ENCODE measurements at regions not wholly inside any gene's neighbourhood (a gene's known extent, or its start where the extent isn't known, plus 50 kb on each side); places are given as distances from the start of the nearest gene placed in this dataset.

DNA sequence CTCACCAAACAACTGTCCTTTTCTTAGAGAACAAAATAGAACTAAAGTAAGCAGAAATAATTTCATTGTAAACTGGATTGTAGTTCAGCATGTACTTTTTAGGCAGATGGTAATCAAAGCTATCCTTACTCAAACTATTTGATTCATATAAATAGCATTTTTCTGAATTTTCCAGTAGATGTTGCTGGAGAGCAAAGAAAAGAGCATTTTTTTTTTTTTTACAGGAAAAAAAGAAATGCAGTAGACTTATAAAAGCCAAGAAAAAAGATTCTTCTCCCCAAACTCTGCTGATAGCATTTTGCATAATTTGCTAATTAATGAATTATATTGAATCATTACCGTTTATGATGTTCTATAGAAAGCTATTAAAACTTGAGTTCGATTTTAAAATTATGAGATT, 715.3 kb upstream of the WWC1 start:
- no peak for DNase-seq

DNA sequence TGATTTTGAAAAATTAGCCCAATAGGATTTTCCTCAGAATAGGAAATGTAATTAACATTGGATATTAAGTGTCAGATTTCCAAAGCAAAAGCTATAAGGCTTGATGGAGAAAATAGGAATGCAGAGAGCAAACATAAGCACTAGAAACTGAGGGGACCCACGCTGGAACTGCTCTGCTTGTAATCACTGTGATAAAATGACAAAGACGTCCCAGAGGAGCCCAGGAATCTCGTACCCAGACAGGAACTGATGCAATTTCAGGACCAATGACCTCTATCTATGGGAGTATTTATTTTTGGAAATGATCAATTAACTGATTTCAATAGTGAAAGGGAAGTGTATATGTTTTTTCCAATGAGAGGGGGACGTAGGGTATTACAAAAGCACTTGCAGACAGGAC, 714.5 kb upstream of the WWC1 start:
- no peak for DNase-seq

DNA sequence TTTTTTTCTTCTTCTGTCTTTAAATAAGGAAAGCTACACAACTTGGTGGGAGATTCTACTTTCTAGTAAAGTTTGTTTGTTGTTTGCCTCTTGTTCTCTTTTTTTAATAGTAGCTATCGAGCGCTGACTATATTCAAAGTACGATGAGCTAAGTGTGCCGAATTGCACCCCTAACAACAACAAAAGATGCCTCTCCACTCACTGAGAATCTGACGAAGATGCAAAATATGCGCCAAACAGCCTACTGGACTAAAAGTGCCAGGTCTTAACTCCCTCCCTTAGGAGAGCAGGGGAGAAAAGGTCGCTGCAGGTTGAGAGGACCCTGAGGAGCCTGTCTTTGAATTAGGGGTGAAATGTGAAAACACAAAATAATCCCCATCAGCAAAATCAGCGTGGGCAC, 713.8 kb upstream of the WWC1 start:
- no peak for DNase-seq

- no peak for DNase-seq
Measured at GRCh38 chr5:167578977-167579692, 712.3 kb upstream of the WWC1 start.

- DNase-seq, result no peak
Measured at GRCh38 chr5:167579693-167580055, 711.8 kb upstream of the WWC1 start.

GRCh38 chr5:167580608-167581007, 710.8 kb upstream of the WWC1 start:
- no peak for DNase-seq

- no peak for DNase-seq
Measured at GRCh38 chr5:167582283-167582682, 709.2 kb upstream of the WWC1 start.

- no peak for DNase-seq
Measured at GRCh38 chr5:167582886-167583285, 708.6 kb upstream of the WWC1 start.

DNA sequence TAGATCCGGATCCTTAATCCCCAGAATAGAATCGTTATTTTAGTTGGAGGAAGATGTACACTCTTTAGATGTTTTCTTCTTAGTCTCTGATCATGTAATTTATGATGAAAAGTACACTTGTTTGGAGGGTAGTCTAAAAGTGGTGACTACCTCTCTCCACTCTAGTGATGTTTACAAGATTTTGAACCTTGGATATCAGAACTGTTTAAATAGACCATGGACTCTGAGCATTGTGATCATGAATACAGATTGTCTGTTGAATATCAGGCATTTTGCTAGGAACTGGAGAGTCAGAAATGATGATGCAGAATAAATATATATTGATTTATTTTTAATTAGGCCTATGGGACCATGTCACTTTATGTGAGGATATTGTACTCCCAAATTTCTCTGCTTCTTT, 706.3 kb upstream of the WWC1 start:
- DNase-seq, result no peak

DNA sequence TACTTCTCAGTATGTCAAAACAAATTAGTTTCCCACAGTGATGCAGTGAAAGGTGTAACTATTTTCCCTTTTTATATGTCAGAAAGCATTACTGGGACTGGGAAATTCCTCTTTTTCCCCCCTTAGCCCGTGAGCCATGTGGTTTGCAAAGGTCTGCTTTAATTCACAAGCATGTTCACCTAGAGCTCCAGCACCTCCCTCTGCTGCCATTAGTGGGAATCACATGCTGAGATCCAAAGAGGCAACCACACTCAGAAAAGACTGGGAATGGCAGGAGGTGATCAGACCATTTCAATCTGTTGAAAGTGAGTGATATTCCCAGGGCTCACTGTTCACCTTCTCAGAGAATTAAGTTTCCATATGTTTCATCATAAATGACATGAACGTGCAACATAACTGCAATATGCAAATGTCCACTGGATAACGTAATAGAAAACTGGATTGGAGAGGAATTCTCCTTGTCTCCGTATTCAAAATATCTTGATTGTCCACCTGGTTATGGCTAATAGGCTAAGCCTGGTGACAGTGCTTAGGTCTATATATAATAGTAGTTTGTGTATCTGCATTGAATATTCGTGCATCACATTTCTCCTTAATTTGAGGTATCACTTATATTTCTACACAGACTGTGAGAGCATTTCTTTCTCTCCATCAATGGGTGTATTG, 703.5 kb upstream of the WWC1 start:
- no peak for DNase-seq

DNA sequence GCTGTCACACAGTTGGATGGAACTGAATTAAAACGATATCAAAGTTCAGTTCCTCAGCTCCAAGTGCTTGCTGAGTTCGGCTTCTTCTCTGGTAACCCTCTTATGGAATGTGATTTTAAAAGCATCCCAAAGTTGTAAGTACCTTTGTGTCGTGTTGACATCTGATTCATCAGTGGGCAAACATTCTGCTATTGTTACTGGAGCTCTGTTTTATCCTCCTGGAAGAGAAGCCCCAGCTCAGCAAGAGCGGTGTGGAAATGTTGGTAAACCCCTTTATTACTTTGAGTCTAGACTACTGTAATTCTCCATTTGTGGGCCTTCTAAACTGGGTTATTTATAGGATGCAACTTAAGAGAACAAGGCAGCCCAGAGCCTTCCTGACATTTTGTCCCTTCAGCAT, 699.3 kb upstream of the WWC1 start:
- no peak for DNase-seq

DNA sequence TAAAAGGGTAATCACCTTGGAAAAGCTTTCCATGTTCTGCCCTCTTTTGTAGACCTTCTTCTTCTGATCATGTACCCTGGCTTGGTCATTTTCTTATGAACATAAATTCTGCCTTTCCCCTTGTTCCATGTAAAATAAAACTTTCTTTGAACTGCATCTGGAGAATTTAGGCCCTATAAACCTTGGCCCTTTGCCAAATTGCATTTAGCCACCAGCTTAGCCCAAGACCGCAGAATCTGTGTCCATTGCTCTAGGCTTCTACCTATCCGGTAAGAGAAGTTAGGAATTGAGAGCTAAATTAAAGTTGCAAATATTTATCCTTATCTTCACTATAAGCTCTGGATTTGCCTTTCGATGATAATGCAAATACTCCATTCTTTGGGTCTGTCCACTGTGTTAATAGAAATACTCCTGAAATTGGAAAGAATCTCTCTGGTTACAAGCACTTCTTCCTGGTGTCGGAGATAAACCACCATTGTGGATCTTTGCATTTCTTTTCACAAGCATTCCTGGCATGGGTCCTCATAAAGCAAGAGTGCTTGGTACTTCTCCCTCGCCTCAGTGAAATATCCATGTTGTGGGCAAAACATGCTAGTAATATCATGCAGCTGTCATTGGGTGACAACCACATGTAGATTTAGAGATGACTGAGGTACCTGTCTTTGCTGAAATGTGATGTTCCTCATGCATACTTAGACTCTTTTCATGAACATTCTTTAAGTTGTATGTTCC, 698.0 kb upstream of the WWC1 start:
- no peak for DNase-seq

- DNase-seq, result no peak
Measured at GRCh38 chr5:167594061-167594435, 697.4 kb upstream of the WWC1 start.

- DNase-seq, result no peak
Measured at GRCh38 chr5:167594750-167595149, 696.7 kb upstream of the WWC1 start.

GRCh38 chr5:167595196-167595595, 696.2 kb upstream of the WWC1 start:
- DNase-seq, result no peak

- DNase-seq, result no peak
Measured at GRCh38 chr5:167598166-167598565, 693.3 kb upstream of the WWC1 start.

DNA sequence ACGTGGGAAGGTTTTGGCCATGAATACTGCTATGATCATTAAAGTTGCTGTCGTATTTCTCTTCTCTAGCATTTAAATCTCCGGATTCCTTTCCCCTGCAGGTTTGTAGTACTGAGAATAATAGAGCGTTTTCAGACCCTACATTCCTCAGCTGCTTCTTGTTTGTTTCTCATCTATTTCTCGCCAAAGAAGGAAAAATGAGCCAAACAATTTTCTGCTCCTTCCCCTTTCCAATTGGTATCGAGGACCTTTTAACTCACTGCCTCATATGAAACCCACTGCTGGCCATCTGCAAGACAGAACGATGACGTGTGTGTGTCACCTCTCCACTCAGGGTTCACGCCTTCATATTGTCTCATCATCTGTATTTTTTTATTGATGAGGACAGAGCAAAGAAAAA, 689.4 kb upstream of the WWC1 start:
- DNase-seq, result no peak

DNA sequence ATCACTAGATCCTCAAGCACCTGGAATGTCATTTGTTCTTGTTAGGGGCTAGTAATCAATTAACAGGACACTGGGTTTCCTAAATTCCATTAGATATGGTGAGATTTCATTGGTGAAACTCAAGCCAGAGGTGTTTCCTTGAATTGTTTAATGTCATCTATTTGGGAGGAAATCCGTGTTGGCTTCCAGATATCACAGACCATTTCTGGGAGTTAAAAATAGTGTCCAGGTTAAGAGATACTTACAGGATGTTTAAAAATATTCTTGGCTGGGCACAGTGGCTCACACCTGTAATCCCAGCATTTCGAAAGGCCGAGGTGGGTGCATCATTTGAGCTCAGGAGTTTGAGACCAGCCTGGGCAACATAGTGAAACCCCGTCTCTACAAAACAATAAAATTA, 688.3 kb upstream of the WWC1 start:
- no peak for DNase-seq

DNA sequence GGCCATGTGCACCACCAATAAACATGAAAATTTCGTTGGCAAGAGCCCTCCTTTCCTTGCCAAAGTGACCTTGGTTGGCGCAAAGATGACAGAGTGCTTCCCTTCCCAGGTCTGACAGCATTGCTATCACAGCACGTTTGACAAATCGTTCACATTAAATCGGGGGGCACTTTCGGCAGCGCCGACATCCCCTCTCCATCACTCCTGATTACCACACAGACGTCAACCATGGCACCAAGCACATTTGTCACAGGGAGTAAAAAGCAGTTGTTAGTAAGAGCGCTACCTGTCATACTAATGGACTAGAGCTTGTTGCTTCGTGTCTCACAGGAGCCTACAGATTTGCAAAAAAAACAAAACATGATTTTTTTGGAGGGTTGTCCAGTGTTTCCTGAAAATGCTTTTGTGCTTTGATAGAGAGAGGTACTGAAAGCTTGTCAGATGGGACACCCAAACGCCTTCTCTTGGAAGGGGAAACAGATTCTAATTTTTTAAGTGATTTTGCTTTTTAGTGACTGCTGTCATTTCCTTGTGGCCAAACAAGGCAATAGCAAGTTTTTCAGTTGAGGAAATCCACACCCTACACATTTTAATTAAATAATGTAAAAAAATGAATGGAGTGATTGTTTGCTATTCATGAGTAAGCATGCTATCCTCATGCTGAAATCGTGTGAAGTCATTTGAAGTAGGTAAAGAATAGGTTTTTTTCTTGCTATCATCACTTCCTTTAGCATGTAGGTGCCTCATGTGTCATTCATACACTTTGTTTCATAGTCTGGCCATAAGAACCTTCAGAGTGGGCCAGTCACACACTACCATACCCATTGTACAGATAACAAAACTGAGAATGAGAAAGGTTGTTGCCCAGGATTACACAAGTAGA, 682.8 kb upstream of the WWC1 start:
- DNase-seq, result no peak

- DNase-seq, result no peak
Measured at GRCh38 chr5:167614294-167615021, 677.0 kb upstream of the WWC1 start.

- DNase-seq, result no peak
Measured at GRCh38 chr5:167616043-167616890, 675.2 kb upstream of the WWC1 start.

DNA sequence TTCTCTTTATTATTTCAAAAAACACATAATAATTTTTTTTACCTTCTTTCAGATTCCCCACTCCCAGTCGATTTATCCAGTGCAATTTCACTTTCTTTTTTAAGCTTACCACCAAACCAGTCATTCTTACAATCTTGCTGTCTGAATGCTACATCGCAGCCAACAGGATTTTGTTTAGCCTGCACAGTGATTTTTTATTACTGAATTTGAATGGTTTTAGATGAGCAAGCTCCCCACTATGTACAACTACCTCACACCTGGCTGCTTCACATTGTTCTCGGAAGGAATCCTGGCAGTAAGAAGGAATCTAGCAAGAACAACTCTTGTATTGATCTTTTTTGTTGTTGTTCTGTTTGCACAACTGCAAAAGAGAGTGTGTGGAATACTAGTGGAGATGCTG, 668.1 kb upstream of the WWC1 start:
- no peak for DNase-seq
